HFFc6 (cell line): ENCODE measurements at regions not wholly inside any gene's neighbourhood (a gene's known extent, or its start where the extent isn't known, plus 50 kb on each side); places are given as distances from the start of the nearest gene placed in this dataset.

ENCODE experiments used
- DNase-seq: peaks from one replicate; pipeline ENCODE4 v3.0.0-alpha.2; 2018
- H3K27ac Mint-ChIP-seq: 2 replicates; pipeline ENCODE4 v1.8.0; 2020; ENCODE audit warnings: mild to moderate bottlenecking, mixed read lengths
- H3K27me3 Mint-ChIP-seq: 2 replicates; pipeline ENCODE4 v1.8.0; 2021; ENCODE audit warnings: mild to moderate bottlenecking, moderate library complexity, mixed read lengths; ENCODE audit not compliant: insufficient read depth
- H3K36me3 Mint-ChIP-seq: 2 replicates; pipeline ENCODE4 v1.8.0; 2021; ENCODE audit warnings: low read depth, mixed read lengths
- H3K4me1 Mint-ChIP-seq: 2 replicates; pipeline ENCODE4 v1.8.0; 2020; ENCODE audit warnings: low read depth, mixed read lengths
- H3K4me3 Mint-ChIP-seq: 2 replicates; pipeline ENCODE4 v1.8.0; 2020; ENCODE audit warnings: mild to moderate bottlenecking, moderate library complexity, mixed read lengths
- H3K9me3 Mint-ChIP-seq: 2 replicates; pipeline ENCODE4 v1.8.0; 2020; ENCODE audit warnings: mild to moderate bottlenecking, mixed read lengths
- CTCF ChIP-seq: fragments of 200-600 bp; sonication (generic); IDR thresholded peaks from 2 replicates; pipeline ENCODE4 v1.5.0; 2021; ENCODE audit warnings: antibody characterized with exemption, mild to moderate bottlenecking

- H3K27ac Mint-ChIP-seq, result peak overlapping the region; percentile 59; the same call in 1 of the 2 replicates
- no peak for DNase-seq
- H3K9me3 Mint-ChIP-seq, result no peaks in the 10 kb centered on the region
- peaks cover 58% of the 10 kb centered on the region for H3K4me1 Mint-ChIP-seq
- no peak for TF ChIP-seq CTCF
- H3K27me3 Mint-ChIP-seq, result peaks cover 1% of the 10 kb centered on the region
- H3K4me3 Mint-ChIP-seq, result no peak overlapping the region
- no peaks in the 10 kb centered on the region for H3K36me3 Mint-ChIP-seq
These were observed 140.3 kb upstream of the IER5L start for GRCh38 chr9:129318121-129319075.

DNA sequence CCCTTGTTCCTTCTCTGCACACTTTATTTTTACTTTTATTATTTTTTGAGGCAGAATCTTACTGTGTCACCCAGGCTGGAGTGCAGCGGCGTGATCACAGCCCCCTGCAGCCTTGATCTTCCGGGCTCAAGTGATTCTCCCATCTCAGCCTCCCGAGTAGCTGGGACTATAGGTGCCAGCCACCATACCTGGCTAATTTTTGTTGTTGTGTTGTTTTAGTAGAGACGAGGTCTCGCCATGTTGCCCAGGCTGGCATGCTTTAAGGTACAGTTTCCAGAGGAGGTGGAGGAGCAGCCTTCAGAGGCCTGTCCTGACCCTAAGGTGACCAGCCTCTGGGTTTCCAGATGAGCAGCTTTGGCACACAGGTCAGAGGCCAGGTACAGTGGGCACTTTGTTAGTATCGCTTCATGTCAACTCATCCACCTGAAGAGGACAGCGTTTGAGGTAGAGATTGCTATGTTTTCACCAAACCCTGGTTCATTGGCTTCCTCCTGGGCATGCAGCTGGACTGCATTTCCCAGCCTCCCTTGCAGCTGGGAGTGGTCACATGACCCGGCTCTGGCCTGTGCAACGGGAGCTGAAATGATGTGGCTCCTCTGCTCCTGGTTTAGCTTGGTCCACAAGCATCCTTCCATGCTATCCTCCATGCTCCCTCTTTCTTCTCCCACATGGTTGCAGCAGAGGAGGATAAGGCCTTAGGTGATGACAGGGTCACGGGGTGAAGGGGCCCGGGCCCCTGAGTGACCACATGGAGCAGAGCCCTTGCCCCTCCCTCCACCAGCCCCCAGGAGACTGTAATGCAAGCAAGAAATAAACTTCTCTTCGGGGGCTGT, 139.3 kb upstream of the IER5L start:
- Mint-ChIP-seq H3K27ac (no peak overlapping the region), H3K4me3 (no peak overlapping the region), H3K4me1 (peaks cover 54% of the 10 kb centered on the region), H3K36me3 (no peaks in the 10 kb centered on the region), H3K9me3 (no peaks in the 10 kb centered on the region), H3K27me3 (peaks cover 1% of the 10 kb centered on the region)
- DNase-seq, result peak; percentile 45
- TF ChIP-seq CTCF, result no peak

GRCh38 chr9:129316281-129317030, 138.4 kb upstream of the IER5L start:
- DNase-seq, result no peak
- H3K4me3 Mint-ChIP-seq, result no peak overlapping the region
- H3K9me3 Mint-ChIP-seq, result no peaks in the 10 kb centered on the region
- H3K4me1 Mint-ChIP-seq, result peaks cover 54% of the 10 kb centered on the region
- no peaks in the 10 kb centered on the region for H3K36me3 Mint-ChIP-seq
- TF ChIP-seq CTCF, result no peak
- peaks cover 3% of the 10 kb centered on the region for H3K27me3 Mint-ChIP-seq
- H3K27ac Mint-ChIP-seq, result no peak overlapping the region

DNA sequence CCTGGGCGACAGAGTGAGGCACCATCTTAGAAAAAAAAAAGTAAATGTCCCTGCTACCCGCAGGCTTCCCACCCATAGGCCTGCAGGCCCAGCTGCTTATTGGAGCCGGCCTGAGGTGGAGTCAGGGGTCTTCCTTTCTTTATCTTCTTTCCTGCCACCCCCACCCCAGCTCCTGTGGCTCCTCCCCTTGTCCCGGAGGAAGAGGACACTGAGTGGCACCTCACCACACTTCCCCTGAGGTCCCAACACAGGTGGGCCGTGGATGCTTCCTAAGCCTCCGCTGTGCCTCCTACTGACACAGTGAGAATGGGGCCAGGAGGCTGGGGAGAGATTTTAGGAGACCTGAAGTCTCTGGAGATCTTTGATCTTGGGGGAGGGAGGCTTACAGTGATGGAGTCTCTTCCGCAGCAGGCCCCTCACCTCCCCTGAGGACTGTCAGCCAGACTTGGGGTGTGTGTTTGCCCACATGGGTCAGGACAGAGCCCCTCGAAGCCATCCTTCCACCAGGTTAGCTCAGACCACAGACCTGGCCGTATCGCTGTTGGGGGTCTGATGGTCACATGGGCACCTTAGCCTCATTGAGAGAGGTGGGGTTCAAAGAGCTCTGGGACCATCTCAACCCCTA, 135.4 kb upstream of the IER5L start:
- Mint-ChIP-seq H3K4me1 (peaks cover 35% of the 10 kb centered on the region), H3K27me3 (peaks cover 11% of the 10 kb centered on the region), H3K4me3 (no peak overlapping the region), H3K9me3 (no peaks in the 10 kb centered on the region), H3K36me3 (no peaks in the 10 kb centered on the region), H3K27ac (no peak overlapping the region)
- no peak for TF ChIP-seq CTCF
- no peak for DNase-seq
